ENCODE measurements at regions not wholly inside any gene's neighbourhood (a gene's known extent, or its start where the extent isn't known, plus 50 kb on each side); places are given as distances from the start of the nearest gene placed in this dataset.

- TF ChIP-seq CTCF (IDR thresholded peaks at IDR 0.05), result no peak
- no peak for TF ChIP-seq POLR2A (IDR thresholded peaks at IDR 0.05)
These were observed 79.8 kb upstream of the PPARGC1A start for GRCh38 chr4:23969635-23970145.
